ENCODE measurements at regions not wholly inside any gene's neighbourhood (a gene's known extent, or its start where the extent isn't known, plus 50 kb on each side); places are given as distances from the start of the nearest gene placed in this dataset.

DNA sequence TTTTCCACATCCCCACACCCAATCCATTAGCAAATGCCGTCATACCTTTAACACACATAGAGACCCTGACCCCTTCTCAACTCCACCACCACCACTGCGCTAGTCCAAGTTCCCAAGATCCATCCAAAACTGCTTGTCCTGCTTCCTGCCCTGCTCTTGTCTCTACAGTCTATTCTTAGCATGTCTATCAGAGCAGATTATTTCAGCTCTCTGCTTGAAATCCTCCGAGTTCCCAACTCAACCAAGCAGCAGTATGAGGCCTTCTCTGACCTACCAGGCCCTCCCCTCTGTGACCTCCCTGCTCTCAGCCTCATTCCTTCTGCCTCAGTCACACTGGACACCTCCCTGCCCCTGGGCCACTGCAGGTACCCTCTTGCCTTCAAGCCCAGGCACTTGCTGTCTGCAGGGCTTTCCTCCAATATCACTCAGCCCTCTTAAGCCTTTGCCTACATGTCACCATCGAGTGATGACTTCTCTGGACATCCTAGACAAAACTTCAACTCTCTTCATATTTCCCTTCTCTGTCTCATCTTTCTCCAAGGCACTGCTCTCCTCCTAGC, 134.6 kb downstream of the SPATA19 start:
- Histone ChIP-seq H2AFZ (ENCODE audit: low read depth, low read length) (no peak overlapping the region), H3K9me2 (ENCODE audit: insufficient read depth, low read length) (no peaks in the 10 kb centered on the region), H3K9ac (ENCODE audit: low read length) (no peak overlapping the region), H3K9me3 (ENCODE audit: low read length) (no peaks in the 10 kb centered on the region), H3F3A (ENCODE audit: insufficient read depth, low read length, poor library complexity, severe bottlenecking) (no peaks in the 10 kb centered on the region), H3K4me2 (ENCODE audit: low read length) (no peak overlapping the region), H3K27ac (ENCODE audit: low read length) (no peak overlapping the region), H3K79me2 (replicated peaks; ENCODE audit: insufficient read depth, low read length) (no peaks in the 10 kb centered on the region), H3K36me3 (ENCODE audit: insufficient read depth, low read length) (no peaks in the 10 kb centered on the region), H3K27me3 (ENCODE audit: insufficient read depth, low read depth, low read length) (no peaks in the 10 kb centered on the region), H4K20me1 (ENCODE audit: insufficient read depth) (no peaks in the 10 kb centered on the region), H3K4me3 (ENCODE audit: low read length) (no peak overlapping the region)
- no peak for TF ChIP-seq EZH2 (IDR thresholded peaks at IDR 0.05; ENCODE audit: borderline replicate concordance, insufficient read depth, low read length, poor library complexity, severe bottlenecking)
- TF ChIP-seq TAF1 (IDR thresholded peaks at IDR 0.05; ENCODE audit: low read depth) = no peak
- TF ChIP-seq CTCF (IDR thresholded peaks at IDR 0.05; ENCODE audit: poor library complexity, severe bottlenecking) = no peak
- no peak for TF ChIP-seq EP300 (conservative IDR thresholded peaks at IDR 0.05; ENCODE audit: poor library complexity, severe bottlenecking)
- TF ChIP-seq MXI1 (conservative IDR thresholded peaks at IDR 0.05; ENCODE audit: poor library complexity, severe bottlenecking) = no peak
- TF ChIP-seq, protein P1, sequence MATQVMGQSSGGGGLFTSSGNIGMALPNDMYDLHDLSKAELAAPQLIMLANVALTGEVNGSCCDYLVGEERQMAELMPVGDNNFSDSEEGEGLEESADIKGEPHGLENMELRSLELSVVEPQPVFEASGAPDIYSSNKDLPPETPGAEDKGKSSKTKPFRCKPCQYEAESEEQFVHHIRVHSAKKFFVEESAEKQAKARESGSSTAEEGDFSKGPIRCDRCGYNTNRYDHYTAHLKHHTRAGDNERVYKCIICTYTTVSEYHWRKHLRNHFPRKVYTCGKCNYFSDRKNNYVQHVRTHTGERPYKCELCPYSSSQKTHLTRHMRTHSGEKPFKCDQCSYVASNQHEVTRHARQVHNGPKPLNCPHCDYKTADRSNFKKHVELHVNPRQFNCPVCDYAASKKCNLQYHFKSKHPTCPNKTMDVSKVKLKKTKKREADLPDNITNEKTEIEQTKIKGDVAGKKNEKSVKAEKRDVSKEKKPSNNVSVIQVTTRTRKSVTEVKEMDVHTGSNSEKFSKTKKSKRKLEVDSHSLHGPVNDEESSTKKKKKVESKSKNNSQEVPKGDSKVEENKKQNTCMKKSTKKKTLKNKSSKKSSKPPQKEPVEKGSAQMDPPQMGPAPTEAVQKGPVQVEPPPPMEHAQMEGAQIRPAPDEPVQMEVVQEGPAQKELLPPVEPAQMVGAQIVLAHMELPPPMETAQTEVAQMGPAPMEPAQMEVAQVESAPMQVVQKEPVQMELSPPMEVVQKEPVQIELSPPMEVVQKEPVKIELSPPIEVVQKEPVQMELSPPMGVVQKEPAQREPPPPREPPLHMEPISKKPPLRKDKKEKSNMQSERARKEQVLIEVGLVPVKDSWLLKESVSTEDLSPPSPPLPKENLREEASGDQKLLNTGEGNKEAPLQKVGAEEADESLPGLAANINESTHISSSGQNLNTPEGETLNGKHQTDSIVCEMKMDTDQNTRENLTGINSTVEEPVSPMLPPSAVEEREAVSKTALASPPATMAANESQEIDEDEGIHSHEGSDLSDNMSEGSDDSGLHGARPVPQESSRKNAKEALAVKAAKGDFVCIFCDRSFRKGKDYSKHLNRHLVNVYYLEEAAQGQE (IDR thresholded peaks at IDR 0.05; ENCODE audit: borderline replicate concordance) = no peak
- TF ChIP-seq POLR2AphosphoS5 (IDR thresholded peaks at IDR 0.05) = no peak
- TF ChIP-seq RAD21 (conservative IDR thresholded peaks at IDR 0.05) = no peak
- TF ChIP-seq SMC3 (conservative IDR thresholded peaks at IDR 0.05; ENCODE audit: poor library complexity) = no peak

DNA sequence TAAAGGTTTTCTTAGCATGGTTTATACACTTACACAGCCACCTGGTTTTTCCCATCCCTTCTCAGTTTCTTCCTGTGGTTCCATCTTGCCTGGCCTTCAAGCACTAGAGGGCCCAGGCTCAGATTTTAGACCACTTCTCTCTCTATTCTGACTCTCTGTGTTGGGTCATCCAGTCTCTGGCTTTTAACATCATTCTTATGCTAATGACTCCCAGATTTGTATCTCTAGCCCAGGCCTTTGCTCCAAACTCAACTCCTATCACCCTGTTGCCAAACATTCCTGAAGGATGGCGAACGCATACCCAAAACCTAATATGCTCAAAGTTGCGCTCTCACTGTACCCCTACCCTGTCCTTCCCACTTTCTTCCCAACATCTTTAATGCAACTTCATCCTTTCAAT, 135.1 kb downstream of the SPATA19 start:
- H4K20me1 ChIP-seq (ENCODE audit: insufficient read depth) = no peaks in the 10 kb centered on the region
- TF ChIP-seq EZH2 (IDR thresholded peaks at IDR 0.05; ENCODE audit: borderline replicate concordance, insufficient read depth, low read length, poor library complexity, severe bottlenecking) = no peak
- no peak for TF ChIP-seq CTCF (IDR thresholded peaks at IDR 0.05; ENCODE audit: poor library complexity, severe bottlenecking)
- TF ChIP-seq POLR2AphosphoS5 (IDR thresholded peaks at IDR 0.05) = no peak
- TF ChIP-seq RAD21 (conservative IDR thresholded peaks at IDR 0.05) = no peak
- no peak for TF ChIP-seq EP300 (conservative IDR thresholded peaks at IDR 0.05; ENCODE audit: poor library complexity, severe bottlenecking)
- H3K9ac ChIP-seq (ENCODE audit: low read length) = no peak overlapping the region
- H3K79me2 ChIP-seq (replicated peaks; ENCODE audit: insufficient read depth, low read length) = no peaks in the 10 kb centered on the region
- H3K4me2 ChIP-seq (ENCODE audit: low read length) = no peak overlapping the region
- no peak overlapping the region for H3K27ac ChIP-seq (ENCODE audit: low read length)
- no peaks in the 10 kb centered on the region for H3K9me2 ChIP-seq (ENCODE audit: insufficient read depth, low read length)
- H2AFZ ChIP-seq (ENCODE audit: low read depth, low read length) = no peak overlapping the region
- H3K36me3 ChIP-seq (ENCODE audit: insufficient read depth, low read length) = no peaks in the 10 kb centered on the region
- H3K27me3 ChIP-seq (ENCODE audit: insufficient read depth, low read depth, low read length) = no peaks in the 10 kb centered on the region
- no peak overlapping the region for H3K4me3 ChIP-seq (ENCODE audit: low read length)
- no peaks in the 10 kb centered on the region for H3F3A ChIP-seq (ENCODE audit: insufficient read depth, low read length, poor library complexity, severe bottlenecking)
- H3K9me3 ChIP-seq (ENCODE audit: low read length) = no peaks in the 10 kb centered on the region

All from neural cell (in vitro differentiated cells).